NCI-H146 treated with DMSO at 0.1 percent for 48 hours (cell line): ENCODE measurements at regions not wholly inside any gene's neighbourhood (a gene's known extent, or its start where the extent isn't known, plus 50 kb on each side); places are given as distances from the start of the nearest gene placed in this dataset.
"Not testable (repeated sequence)": the region's sequence is repeated elsewhere in the genome, so short reads cannot be mapped to it uniquely, and the experiment has no call there.

Experiments used
- DNase-seq: peaks from one replicate; lab custom pipeline; 2025; ENCODE audit not compliant: unreplicated experiment; lab: John Stamatoyannopoulos, UW

DNA sequence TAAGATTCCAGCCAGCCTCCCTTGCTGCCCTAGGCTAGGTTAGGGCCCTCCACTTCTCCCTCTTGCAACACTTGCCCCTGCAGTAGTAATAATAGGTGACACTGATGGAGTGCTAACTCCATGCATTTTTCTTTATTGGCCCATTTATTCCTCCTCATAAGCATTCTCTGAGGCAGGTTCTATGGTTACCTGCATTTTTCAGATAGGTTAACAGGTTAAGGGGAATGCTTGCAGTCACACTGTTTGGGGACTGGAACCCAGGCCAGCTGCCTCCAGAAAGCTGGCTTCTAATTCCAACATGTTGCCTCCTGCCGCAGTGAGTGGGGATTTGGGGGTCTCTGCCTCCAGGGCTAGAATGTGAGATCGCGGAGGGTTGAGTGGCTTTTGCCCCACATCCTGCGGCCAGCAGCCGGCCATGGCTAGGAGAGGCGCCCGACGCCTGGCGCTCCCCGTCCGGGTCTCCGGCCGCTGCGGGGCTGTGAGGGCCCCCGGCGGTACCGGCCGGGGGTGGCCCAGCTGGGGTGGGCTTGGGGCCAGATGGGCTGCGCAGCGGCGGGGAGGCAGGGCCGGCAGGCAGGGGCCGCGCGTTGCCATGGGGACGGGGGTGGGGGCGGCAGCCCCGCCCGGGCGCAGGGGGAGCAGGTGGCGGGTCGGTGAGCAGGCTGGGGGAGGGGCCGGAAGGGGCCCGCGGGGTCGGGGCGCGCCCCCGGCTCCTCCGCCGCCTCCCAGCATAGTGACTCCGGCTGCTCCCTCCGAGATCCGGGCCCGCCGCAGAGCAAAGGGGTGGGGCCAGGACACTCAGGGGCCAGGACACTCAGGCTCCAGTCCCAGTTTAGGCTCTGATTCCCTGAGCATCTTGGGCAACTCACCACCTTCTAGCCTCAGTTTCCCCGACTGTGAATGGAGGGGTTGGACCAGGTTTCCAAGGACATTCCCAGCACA is 68.4 kb upstream of the SSBP3 start:
- DNase-seq: no peak

DNA sequence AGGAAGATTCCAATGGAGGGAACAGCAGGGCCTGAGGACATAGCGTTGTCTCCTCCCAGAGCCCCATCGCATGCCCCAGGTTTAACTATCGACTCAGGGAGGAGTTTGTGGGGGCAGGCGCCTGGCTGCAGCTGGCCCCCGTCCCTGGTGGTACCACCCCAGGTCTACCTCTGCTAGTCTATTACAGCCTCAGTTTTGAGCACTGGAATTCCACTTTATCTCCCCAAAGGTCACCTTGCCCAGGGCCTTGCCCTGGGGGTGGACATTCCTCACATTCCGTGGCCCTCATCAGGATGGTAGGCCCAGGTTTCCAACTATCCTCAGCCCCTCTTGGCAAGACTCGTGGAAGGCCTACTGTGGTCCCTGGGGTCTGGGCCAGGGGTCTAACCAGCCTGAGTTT is 65.4 kb upstream of the SSBP3 start:
- DNase-seq: no peak

DNA sequence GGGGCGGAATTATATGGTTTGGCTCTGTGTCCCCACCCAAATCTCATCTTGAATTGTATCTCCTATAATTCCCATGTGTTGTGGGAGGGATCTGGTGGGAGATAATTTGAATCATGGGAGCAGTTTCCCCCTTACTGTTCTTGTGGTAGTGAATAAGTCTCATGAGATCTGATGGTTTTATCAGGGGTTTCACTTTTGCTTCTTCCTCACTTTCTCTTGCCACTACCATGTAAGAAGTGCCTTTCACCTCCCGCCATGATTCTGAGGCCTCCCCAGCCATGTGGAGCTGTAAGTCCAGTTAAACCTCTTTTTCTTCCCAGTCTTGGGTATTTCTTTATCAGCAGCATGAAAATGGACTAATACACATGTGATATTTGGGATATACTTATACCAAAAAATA is 63.2 kb upstream of the SSBP3 start:
- not testable (repeated sequence) for DNase-seq

DNA sequence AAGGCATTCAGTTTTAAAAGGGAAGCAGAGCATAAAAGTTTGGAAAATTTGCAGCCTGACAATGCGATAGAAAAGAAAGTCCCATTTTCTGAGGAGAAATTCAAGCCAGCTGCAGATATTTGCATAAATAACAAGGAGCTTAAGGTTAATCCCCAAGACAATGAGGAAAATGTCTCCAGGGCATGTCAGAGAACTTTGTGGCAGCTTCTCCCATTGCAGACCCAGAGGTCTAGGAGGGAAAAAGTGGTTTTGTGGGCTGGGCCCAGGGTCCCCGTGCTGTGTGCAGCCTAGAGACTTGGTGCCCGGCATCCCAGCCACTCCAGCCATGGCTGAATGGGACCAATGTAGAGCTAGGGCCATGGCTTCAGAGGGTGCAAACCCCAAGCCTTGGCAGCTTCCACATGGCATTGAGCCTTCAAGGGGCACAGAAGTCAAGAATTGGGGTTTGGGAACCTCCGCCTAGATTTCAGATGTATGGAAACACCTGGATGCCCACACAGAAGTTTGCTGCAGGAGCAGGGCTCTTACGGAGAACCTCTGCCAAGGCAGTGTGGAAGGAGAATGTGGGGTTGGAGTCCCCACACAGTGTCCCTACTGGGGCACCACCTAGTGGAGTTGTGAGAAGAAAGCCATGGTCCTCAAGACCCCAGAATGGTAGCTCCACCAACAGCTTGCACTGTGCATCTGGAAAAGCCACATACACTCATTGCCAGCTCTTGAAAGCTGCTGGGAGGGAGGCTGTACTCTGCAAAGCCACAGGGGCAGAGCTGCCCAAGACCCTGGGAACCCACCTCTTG is 62.3 kb upstream of the SSBP3 start:
- not testable (repeated sequence) for DNase-seq

DNA sequence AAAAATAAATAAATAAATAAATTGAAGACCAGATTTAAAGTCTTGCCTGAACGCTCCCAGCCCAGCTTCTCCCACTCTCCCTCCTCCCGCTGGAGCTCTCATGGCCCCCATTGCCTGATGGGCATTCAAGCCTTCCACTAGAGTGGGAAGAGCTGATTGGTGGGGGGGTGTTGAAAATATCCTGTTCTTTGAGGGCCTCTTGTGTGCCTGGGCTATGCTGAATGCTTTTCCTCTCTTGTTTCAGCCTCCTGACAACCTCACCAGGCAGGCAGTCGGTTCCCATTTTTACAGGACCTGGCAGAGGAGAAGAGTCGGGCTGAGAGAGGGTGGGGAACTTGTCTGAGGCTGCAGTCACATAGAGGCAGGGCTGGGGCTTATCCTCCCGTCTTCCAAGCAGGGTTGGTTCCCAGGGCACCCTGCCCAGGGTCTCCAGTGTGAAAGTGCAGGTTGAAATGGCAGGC is 59.2 kb upstream of the SSBP3 start:
- no peak for DNase-seq

DNA sequence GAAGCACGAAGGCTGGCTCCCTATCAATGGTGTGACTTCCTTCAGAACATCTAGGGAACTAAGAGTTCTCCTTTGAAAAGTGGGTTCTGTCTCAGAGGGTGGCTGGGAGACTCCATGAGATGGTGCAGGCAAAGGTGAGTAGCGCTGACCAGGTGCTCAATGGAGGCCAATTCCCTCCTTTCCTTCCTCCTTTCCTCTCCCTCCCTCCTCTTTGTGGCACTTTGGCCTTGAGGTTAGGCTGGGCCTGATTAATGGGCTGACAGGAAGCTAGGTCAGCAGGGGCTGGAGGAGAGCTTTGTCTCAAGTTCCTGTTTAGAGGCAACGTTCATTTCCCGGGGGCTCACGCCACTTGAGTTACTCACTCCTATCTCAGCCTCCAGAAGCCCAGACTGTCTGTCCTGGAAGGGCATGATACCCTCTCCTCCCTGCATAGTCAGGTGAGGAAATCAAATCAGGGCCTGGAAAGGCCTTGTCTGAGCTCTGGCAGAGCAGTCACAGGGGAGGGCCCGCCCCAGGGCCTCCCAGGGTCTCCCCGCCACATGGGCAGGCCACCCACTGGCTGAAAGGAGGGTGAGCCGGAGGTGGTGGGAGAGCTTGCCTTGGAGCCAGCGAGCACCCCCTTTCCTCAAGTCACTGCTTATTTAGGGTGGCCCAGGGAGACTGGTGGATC is 58.4 kb upstream of the SSBP3 start:
- DNase-seq: no peak

DNA sequence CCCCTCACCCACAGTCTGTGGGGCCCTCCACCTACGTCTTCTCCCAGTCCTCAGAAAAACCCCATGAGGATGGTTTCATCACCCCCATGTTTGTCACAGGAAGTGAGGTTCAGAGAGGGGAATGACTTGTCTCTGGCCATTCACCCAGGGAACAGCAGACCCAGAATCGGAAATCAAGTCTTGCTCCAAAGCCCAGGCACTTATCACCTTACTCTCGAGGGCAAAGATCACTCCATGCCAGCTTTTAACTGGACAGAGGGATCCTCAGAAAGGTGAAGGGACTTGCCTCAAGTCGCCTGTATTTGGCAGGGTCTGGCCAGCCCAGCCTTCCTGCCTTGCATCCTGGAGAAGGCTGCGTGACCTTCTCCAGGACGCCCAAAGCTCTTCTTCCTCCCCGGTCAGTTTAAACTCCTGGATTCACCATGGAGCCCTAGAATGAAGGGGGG is 57.9 kb upstream of the SSBP3 start:
- no peak for DNase-seq

DNA sequence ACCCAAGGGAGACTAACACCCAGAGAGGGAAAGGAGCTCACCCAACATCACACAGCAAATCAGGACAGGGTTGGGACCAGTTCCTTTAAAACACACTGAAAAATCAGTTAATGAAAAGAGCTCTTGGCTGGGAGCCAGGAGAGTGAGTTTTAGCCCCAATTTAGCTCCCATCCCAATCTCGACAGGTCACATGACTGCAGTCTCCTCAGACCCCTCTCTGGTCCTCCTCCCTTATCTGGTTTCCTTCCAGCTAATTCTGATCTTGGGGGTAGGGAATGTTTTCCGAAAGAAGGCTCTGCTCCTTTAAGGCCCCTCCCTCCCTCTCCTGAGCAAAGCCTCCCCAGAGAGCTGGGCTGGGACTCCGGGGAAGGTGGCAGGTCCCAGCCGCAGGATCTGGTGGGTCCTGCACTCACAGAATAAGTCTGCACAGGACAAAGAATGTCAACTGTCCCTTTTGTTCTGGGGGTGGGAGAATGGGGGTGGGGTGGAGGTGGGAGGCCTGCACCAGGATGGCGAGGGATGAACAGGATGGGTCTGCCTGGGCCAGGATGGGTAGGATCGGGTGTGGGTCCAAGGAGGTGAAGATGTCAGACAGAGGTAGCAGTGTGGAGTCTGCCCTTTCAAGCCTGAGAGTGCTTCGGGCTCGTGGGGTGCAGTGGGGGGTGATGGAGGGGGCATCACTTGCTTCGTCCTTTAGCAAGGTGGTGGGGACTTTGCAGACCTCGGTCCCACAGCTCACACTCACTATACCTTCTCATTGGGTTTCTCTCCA is 57.3 kb upstream of the SSBP3 start:
- no peak for DNase-seq

DNA sequence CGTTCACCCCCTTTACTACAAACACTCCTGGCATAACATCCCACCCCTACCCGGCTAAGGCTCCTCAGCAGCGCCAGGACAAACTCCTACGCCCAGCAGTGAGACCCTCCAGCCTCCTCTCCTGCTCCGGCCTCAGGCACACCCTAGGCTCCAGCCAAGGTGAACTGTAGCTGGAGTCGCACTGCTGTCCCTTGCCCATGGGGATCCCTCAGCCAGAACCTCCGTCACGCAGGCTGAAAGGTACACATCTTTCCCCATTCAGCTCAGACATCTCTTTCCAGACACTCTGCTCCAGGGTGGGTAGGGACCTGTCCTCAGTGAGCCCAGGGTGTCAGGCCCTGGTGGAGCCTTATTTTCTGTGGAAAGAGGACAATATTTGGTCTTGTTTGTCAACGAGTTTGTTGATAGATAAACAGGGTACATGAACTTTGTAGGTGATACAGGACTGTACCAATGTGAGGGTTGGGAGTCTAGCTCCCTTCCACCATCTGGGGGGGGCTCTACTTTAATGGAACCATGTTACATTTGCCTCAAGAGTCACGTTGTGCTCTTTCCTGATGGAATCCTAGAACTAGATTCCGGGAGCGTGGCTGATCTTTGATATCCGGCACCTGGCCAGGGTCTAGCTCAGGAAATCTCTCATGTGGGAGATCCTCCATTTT is 56.5 kb upstream of the SSBP3 start:
- no peak for DNase-seq

DNA sequence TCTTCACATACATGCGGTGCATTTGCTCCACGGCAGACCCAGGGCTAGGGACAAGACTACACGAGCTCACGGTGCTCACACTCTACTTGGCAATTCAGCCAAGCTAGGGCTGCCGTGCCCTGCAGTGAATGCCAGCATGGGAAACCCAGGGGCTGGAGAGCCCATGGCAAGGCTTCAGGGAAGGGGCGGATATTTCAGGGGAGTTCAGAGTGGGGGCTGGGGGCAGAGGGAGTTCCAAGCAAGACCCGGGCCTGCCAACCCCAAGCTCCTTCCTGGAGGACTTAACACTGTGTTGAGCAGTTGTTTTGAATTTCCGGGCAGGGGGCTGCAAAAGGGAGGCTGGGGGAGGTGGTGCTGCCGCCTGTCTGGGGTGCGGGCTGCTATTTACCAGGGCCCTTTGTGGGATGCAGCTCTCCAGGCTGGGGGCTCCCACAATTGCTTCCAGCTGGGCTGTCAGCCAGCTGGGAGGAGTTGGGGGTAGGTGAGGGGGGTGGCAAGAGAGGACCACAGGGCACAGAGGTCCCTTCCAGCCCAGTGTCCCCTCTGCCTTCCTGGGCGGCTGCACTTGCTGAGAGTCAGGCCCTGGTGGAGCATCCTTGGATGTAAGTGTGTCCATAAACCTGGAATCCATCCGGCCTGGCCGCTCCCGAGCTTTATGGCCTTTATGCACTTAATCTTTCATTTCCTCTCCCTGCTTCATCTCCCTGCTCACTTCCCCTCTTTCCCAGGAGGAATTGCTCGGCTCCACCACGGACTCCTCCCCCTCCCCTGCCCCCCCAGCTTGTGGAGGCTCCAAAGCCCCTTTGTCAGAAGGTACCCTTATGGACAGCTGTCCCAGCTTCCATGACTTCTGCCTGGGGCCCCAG is 55.8 kb upstream of the SSBP3 start:
- no peak for DNase-seq

DNA sequence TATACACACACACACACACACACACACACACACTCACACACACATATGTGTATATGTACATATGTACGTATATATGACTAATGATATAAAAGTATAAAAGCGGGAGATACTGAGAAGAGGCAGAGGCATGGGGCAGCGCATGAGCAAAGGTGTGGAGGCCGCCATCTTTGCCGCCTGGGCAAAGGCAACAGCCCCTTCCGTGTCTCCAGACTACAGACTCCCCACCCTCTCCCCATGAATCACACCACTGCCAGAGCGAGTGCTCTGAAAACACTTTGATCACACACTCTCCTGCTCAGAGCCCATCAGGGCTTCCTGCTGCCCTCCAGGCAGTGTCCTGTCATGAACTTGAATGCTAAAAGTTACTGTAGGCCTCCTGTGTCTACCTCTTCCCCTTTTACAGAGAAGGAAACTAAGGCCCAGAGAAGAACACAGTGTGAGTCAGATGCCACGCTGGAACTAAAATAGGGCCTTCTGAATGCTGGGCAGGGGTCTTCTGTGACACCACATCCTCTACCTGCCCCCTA is 54.7 kb upstream of the SSBP3 start:
- DNase-seq: no peak

DNA sequence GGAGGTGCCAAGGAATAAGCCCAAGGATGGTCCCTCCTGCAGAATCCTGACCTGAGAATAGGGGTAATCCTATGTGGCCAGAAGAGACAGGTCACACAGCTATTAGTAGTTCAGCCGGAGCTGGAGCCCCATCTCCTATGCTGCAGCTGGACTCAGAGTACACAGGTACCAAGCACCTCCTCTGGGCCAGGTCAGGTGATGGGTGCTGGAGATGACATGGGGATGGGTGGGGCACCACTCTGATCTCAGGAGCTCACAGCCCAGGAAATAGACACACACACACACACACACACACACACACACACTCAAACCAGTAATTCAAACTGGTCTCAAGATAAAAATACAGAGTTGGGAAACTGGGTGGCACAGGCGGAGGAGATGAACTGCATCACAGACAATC is 54.2 kb upstream of the SSBP3 start:
- no peak for DNase-seq

DNA sequence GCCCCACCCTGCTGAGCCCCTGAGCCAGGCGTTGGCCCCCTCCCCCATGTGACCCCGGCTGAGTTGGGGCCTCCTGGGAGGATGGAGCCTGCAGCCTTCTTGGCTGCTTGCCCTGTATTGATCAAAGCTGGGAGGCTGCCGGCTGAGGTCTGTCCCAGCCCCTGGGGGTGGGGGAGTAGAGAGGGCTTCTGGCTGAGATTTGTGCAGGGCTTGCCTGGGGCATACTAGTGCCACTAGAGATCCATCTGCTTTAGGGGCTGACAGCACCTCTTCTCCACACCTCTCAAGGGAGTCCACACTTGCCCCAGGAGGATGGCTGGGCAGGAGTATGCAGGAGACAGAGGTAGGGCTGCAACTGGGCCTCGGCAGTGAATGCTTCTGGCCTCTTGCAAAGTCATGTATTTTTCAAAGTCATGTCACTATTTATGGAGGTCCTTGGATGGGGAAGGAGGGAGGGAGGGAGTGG is 53.6 kb upstream of the SSBP3 start:
- DNase-seq: peak; percentile 35

DNA sequence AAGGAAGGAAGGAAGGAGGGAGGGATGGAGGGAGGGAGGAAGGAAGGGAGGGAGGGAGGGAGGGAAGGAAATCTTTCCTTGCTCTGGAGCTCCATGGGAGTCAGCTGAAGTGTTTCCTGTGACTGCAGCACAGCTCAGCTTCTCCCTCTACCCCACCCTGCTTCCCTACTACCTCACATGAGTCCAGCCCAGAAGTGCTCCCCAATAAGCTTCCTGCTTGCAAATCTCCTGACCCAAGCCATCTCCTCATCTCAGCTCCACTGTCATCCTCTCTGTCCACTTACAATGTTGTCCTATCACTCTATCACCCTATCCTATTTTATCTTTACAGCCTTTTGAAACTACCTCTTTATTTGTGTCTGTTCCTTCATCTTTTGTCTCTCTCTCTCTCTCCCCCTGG is 52.9 kb upstream of the SSBP3 start:
- DNase-seq: no peak

DNA sequence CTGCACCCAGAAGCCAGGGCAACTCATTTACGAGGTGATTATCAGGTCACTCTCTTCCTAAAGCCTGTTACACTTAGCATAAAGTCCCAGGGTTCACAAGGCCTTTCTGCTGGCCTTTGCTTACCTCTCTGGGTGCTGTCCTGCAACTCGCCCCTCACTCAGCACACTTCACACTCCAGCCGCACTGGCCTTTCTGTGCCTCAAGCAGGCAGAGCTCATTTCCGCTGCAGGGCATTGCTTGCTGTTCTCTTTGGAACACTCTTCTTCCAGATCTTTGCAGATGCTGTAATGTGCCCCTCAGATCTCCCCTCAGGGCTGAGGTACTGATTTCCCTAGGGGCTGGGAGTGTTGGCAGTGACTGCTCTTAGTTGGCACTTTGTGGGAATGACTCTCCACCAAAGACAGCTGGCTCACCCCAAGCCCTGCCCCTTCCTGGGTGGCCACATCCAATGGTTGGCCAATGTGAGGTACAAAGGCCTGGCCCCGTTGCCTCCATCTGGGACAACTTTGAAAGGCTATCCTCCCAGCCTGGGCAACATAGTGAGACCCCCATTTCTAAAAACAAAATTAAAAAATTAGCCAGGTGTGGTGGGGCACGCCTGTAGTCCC is 50.8 kb upstream of the SSBP3 start:
- DNase-seq: no peak

DNA sequence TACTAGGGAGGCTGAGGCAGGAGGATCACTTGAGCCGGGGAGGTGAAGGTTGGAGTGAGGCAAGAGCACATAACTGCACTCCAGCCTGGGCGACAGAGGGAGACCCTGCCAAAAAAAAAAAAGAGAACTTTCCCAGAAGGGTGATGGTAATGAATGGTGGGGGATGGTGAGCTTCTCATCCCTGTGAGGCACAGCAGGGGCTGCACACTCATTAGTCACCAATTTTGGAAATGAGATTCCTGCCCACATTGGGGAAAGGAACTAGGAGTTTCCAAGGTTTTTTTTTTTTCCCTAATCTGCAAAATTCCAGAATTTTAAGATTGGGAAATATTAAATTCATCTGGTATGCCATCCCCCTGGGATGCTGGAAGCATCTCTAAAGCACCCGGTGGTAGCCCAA is 50.2 kb upstream of the SSBP3 start:
- no peak for DNase-seq
